ENCODE measurements at regions not wholly inside any gene's neighbourhood (a gene's known extent, or its start where the extent isn't known, plus 50 kb on each side); places are given as distances from the start of the nearest gene placed in this dataset.

DNA sequence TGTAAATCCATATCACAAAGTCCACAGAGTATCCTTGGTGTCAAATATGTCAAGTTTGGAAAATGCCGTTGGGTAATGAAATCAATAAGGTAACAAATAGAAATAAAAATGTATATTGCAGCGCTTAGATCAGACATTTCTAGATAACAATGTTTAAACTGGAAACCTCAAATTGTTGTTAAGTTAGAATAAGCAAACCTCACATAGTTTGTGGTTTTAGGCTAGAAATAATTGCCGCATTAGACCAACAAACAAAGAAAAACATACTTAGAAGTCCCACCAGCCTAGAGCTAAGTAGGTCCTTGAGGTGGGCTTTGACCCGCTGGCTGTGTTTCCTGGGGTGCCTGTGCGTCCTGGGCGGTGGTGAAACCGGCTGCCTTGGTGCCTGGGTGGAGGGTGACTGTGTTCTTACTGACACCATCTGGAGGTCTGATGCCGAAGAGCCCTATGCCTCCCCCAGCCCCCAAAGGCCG is 71.4 kb downstream of the DACT2 start:
- TF ChIP-seq, protein P1, sequence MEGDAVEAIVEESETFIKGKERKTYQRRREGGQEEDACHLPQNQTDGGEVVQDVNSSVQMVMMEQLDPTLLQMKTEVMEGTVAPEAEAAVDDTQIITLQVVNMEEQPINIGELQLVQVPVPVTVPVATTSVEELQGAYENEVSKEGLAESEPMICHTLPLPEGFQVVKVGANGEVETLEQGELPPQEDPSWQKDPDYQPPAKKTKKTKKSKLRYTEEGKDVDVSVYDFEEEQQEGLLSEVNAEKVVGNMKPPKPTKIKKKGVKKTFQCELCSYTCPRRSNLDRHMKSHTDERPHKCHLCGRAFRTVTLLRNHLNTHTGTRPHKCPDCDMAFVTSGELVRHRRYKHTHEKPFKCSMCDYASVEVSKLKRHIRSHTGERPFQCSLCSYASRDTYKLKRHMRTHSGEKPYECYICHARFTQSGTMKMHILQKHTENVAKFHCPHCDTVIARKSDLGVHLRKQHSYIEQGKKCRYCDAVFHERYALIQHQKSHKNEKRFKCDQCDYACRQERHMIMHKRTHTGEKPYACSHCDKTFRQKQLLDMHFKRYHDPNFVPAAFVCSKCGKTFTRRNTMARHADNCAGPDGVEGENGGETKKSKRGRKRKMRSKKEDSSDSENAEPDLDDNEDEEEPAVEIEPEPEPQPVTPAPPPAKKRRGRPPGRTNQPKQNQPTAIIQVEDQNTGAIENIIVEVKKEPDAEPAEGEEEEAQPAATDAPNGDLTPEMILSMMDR (IDR thresholded peaks at IDR 0.05), result no peak
- TF ChIP-seq POLR2A (IDR thresholded peaks at IDR 0.05), result no peak

All from heart left ventricle (tissue), 13 donors.